ENCODE measurements at regions not wholly inside any gene's neighbourhood (a gene's known extent, or its start where the extent isn't known, plus 50 kb on each side); places are given as distances from the start of the nearest gene placed in this dataset.

DNA sequence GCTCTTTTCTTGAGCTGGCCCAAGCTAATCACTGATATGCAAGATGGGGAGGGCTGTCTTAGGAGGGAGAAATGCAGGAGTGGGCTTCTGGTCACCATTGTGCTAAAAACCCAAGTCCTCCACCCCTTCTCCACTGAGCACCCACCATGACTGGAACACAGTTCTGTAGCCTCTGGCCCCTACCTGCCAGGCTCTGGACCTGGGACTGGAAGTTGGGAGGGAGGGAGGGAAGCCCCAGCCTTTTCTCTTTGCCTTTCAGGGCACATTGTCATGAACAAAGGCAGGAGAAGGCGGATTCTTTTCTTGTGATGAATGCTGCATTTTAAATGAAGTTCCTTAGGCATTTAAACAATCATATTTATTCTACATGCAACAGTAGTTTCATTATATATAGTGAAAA, 559.1 kb upstream of the TRPC7 start:
- Histone ChIP-seq H3K36me3 (no peaks in the 10 kb centered on the region), H3K27me3 (no peaks in the 10 kb centered on the region), H3K27ac (no peak overlapping the region), H3K4me3 (no peak overlapping the region), H3K9me3 (no peaks in the 10 kb centered on the region), H3K4me1 (no peaks in the 10 kb centered on the region)
- no peak for DNase-seq (ENCODE audit: low spot score)
- no peak for TF ChIP-seq CTCF (IDR thresholded peaks at IDR 0.05)

DNA sequence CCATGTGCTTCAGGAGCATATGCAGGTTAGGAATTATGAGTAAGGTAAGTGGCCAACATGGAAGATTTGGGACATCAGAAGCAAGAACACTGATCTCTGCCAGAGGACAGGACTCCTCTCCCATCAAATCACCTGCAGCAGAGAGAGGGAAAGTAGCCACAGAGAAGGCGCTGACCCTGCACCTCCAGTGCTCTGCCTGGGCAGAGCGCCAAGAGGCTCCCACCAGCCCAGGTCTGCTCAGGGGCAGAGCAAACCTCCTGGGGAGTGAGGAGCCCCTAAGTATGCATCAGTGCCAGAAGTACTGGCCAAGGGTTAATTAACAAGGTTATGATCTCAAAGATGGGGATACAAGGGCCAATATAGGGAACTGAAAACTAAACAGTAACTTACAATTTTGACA, 545.3 kb upstream of the TRPC7 start:
- Histone ChIP-seq H3K36me3 (no peaks in the 10 kb centered on the region), H3K27me3 (no peaks in the 10 kb centered on the region), H3K9me3 (no peaks in the 10 kb centered on the region), H3K4me3 (no peak overlapping the region), H3K27ac (no peak overlapping the region), H3K4me1 (no peaks in the 10 kb centered on the region)
- DNase-seq (ENCODE audit: low spot score) = no peak
- TF ChIP-seq CTCF (IDR thresholded peaks at IDR 0.05) = no peak

- H3K4me3 ChIP-seq = no peak overlapping the region
- no peaks in the 10 kb centered on the region for H3K27me3 ChIP-seq
- no peaks in the 10 kb centered on the region for H3K4me1 ChIP-seq
- H3K36me3 ChIP-seq = no peaks in the 10 kb centered on the region
- H3K9me3 ChIP-seq = no peaks in the 10 kb centered on the region
- no peak for TF ChIP-seq CTCF (IDR thresholded peaks at IDR 0.05)
- DNase-seq (ENCODE audit: low spot score) = no peak
- H3K27ac ChIP-seq = no peak overlapping the region
Observed at GRCh38 chr5:136909906-136910305, 544.6 kb upstream of the TRPC7 start.

- no peak overlapping the region for H3K27ac ChIP-seq
- H3K4me1 ChIP-seq = no peaks in the 10 kb centered on the region
- H3K27me3 ChIP-seq = no peaks in the 10 kb centered on the region
- no peak for DNase-seq (ENCODE audit: low spot score)
- no peak overlapping the region for H3K4me3 ChIP-seq
- TF ChIP-seq CTCF (IDR thresholded peaks at IDR 0.05) = no peak
- H3K9me3 ChIP-seq = no peaks in the 10 kb centered on the region
- H3K36me3 ChIP-seq = no peaks in the 10 kb centered on the region
Observed at GRCh38 chr5:136907371-136907770, 542.0 kb upstream of the TRPC7 start.

GRCh38 chr5:136906545-136906944, 541.2 kb upstream of the TRPC7 start:
- H3K4me1 ChIP-seq = no peaks in the 10 kb centered on the region
- no peak overlapping the region for H3K27ac ChIP-seq
- no peak for TF ChIP-seq CTCF (IDR thresholded peaks at IDR 0.05)
- H3K27me3 ChIP-seq = no peaks in the 10 kb centered on the region
- no peaks in the 10 kb centered on the region for H3K9me3 ChIP-seq
- no peaks in the 10 kb centered on the region for H3K36me3 ChIP-seq
- H3K4me3 ChIP-seq = no peak overlapping the region
- DNase-seq (ENCODE audit: low spot score) = no peak

GRCh38 chr5:136905571-136905970, 540.2 kb upstream of the TRPC7 start:
- Histone ChIP-seq H3K9me3 (no peaks in the 10 kb centered on the region), H3K27me3 (no peaks in the 10 kb centered on the region), H3K36me3 (no peaks in the 10 kb centered on the region), H3K4me1 (no peaks in the 10 kb centered on the region), H3K4me3 (no peak overlapping the region), H3K27ac (no peak overlapping the region)
- no peak for TF ChIP-seq CTCF (IDR thresholded peaks at IDR 0.05)
- DNase-seq (ENCODE audit: low spot score) = no peak

Measured in right atrium auricular region (tissue), 2 donors.